Karpas-422 (cell line): ENCODE measurements at regions not wholly inside any gene's neighbourhood (a gene's known extent, or its start where the extent isn't known, plus 50 kb on each side); places are given as distances from the start of the nearest gene placed in this dataset.

Source experiments
- DNase-seq: peaks from one replicate; pipeline ENCODE4 v3.0.0-alpha.2; 2015
- H2AFZ ChIP-seq: fragments of 200-600 bp; sonication (generic); 2 replicates; pipeline ENCODE4 v1.6.1; 2014; ENCODE audit warnings: antibody characterized with exemption, low read length, mixed read lengths
- H3K27ac ChIP-seq: fragments of 200-600 bp; sonication (generic); 2 replicates; pipeline ENCODE4 v1.5.1; 2014; ENCODE audit warnings: mild to moderate bottlenecking, low read length, moderate library complexity
- H3K27me3 ChIP-seq: fragments of 200-600 bp; sonication (generic); 2 replicates; pipeline ENCODE4 v1.6.1; 2014; ENCODE audit warnings: low read length, mixed read lengths
- H3K36me3 ChIP-seq: fragments of 200-600 bp; sonication (generic); 2 replicates; pipeline ENCODE4 v1.6.1; 2014; ENCODE audit warnings: low read length, mixed read lengths; ENCODE audit not compliant: insufficient read depth
- H3K4me1 ChIP-seq: fragments of 200-600 bp; sonication (generic); 2 replicates; pipeline ENCODE4 v1.6.1; 2014; ENCODE audit warnings: mild to moderate bottlenecking, low read length, mixed read lengths
- H3K4me2 ChIP-seq: fragments of 200-600 bp; sonication (generic); 2 replicates; pipeline ENCODE4 v1.6.1; 2014; ENCODE audit warnings: low read length, low read depth, mild to moderate bottlenecking; ENCODE audit not compliant: poor library complexity, severe bottlenecking
- H3K4me3 ChIP-seq: fragments of 200-600 bp; sonication (generic); 2 replicates; pipeline ENCODE4 v1.5.1; 2014; ENCODE audit warnings: mild to moderate bottlenecking, antibody characterized with exemption, low read length, mixed read lengths
- H3K79me2 ChIP-seq: fragments of 200-600 bp; sonication (generic); 2 replicates; pipeline ENCODE4 v1.6.1; 2014; ENCODE audit warnings: mild to moderate bottlenecking, low read length, mixed read lengths
- H3K9ac ChIP-seq: fragments of 200-600 bp; sonication (generic); 2 replicates; pipeline ENCODE4 v1.6.0; 2014; ENCODE audit warnings: low read length
- H3K9me2 ChIP-seq: fragments of 200-600 bp; sonication (generic), shearing (Covaris generic); replicated peaks from 2 replicates; pipeline ENCODE4 v1.6.0; 2014; ENCODE audit warnings: mild to moderate bottlenecking, low read length, moderate library complexity; ENCODE audit not compliant: insufficient read depth
- H3K9me3 ChIP-seq: fragments of 300-700, 200-600 bp; sonication (generic); 2 replicates; pipeline ENCODE4 v1.6.1; 2014; ENCODE audit warnings: low read length, mixed read lengths
- H4K20me1 ChIP-seq: fragments of 200-600 bp; sonication (generic); 2 replicates; pipeline ENCODE4 v1.6.1; 2014; ENCODE audit warnings: mild to moderate bottlenecking, antibody characterized with exemption, low read length, low read depth; ENCODE audit not compliant: insufficient read depth

DNA sequence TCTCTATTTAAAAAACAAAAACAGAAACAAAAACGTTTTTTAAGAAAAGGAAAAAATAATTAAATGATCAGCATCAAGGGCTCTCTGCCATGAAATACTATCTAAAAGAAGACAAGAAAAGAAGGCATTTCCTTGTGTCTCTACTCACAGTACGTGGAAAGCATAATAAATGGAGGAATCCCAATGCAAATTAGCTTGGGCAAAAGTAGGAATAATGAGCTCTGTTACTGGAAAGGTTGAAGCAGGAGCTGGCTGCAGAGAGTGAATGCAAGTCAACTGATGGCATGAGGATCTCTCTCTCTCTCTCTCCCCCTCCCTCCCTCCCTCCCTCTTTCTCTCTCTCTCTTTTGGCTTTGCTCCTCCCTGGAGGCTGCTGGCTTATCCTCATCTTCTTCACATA, 85.9 kb downstream of the TBX3 start:
- Histone ChIP-seq H3K27ac (no peak overlapping the region), H3K36me3 (no peaks in the 10 kb centered on the region)

DNA sequence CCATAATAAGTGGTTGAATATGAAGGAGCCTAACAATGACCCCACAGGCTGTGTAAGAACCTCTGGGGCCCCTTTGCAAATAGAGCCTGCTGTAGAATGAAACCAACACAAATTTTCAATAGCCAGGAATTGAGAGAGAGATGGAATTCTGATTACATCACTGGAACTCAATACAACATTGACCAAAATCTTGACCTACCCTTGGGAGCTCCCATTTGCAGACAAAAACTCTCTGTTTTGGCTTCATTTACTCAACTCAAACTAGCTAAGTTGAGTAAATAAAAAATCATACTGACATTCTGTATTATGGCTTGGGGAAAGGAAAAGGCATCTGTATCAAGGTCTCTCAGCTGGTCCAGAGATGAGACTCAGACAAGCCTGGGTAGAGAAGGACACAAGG, 91.0 kb downstream of the TBX3 start:
- Histone ChIP-seq H3K9ac (no peak overlapping the region), H3K4me1 (no peaks in the 10 kb centered on the region), H3K9me2 (no peaks in the 10 kb centered on the region), H3K79me2 (no peaks in the 10 kb centered on the region), H3K4me3 (no peak overlapping the region), H4K20me1 (no peaks in the 10 kb centered on the region), H3K36me3 (no peaks in the 10 kb centered on the region), H3K4me2 (no peak overlapping the region), H3K27me3 (no peaks in the 10 kb centered on the region), H3K27ac (no peak overlapping the region), H3K9me3 (no peaks in the 10 kb centered on the region), H2AFZ (no peak overlapping the region)
- no peak for DNase-seq

More for the DNA sequence above, 85.9 kb downstream of the TBX3 start:
- no peak overlapping the region for H3K4me2 ChIP-seq
- no peak overlapping the region for H2AFZ ChIP-seq
- no peaks in the 10 kb centered on the region for H4K20me1 ChIP-seq
- no peaks in the 10 kb centered on the region for H3K27me3 ChIP-seq
- DNase-seq, result no peak
- no peak overlapping the region for H3K4me3 ChIP-seq
- no peak overlapping the region for H3K9ac ChIP-seq
- H3K9me3 ChIP-seq, result no peaks in the 10 kb centered on the region
- no peaks in the 10 kb centered on the region for H3K9me2 ChIP-seq
- H3K79me2 ChIP-seq, result no peaks in the 10 kb centered on the region
- H3K4me1 ChIP-seq, result no peaks in the 10 kb centered on the region

DNA sequence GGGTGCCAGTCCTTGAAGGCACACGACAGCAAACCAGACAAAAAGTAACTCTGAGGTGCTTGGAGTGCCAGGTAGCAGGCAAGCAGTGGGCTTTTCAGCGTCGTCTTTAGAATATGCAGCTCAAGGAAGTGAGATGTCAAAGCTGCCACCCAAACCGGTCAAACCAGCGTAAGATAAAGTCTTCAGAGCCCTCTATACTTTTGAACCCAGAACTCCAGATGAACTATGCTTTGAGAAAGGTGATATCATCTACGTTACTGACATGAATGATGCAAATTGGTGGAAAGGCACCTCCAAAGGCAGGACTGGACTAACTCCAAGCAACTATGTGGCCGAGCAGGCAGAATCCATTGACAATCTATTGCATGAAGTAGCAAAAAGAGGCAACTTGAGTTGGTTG, 95.9 kb downstream of the TBX3 start:
- no peaks in the 10 kb centered on the region for H3K27me3 ChIP-seq
- no peaks in the 10 kb centered on the region; the same call in 1 of the 2 replicates for H3K9me2 ChIP-seq
- no peak overlapping the region for H3K4me3 ChIP-seq
- no peak overlapping the region for H3K9ac ChIP-seq
- H4K20me1 ChIP-seq, result no peaks in the 10 kb centered on the region
- no peaks in the 10 kb centered on the region for H3K79me2 ChIP-seq
- H2AFZ ChIP-seq, result no peak overlapping the region
- no peak overlapping the region for H3K27ac ChIP-seq
- no peak for DNase-seq
- no peaks in the 10 kb centered on the region for H3K9me3 ChIP-seq
- H3K4me2 ChIP-seq, result no peak overlapping the region
- H3K4me1 ChIP-seq, result no peaks in the 10 kb centered on the region
- no peaks in the 10 kb centered on the region for H3K36me3 ChIP-seq

DNA sequence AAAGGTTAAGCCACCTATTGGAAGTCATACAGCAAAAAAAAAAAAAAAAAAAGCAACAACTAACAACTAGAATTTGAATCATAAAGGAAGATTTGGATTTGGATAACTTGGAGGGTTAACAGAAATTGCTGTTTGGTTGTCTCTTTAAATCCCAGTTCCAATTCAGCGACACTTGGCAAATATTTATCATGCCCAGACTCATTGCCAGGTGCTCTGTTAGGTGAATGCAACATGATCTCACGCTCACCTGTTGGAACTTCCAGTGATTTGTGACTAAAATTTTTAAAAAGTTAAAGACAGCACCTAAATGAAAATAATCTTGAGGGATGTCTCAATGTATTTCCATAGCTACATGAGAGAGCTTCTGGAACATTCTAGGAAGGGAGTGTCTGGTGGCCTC, 103.7 kb downstream of the TBX3 start:
- Histone ChIP-seq H3K27me3 (no peaks in the 10 kb centered on the region), H3K4me3 (no peak overlapping the region), H2AFZ (no peak overlapping the region), H3K9me2 (no peaks in the 10 kb centered on the region; the same call in 1 of the 2 replicates), H3K9ac (no peak overlapping the region), H4K20me1 (no peaks in the 10 kb centered on the region), H3K9me3 (no peaks in the 10 kb centered on the region), H3K36me3 (no peaks in the 10 kb centered on the region), H3K4me2 (no peak overlapping the region), H3K4me1 (no peaks in the 10 kb centered on the region), H3K79me2 (no peaks in the 10 kb centered on the region), H3K27ac (no peak overlapping the region)
- DNase-seq, result no peak

DNA sequence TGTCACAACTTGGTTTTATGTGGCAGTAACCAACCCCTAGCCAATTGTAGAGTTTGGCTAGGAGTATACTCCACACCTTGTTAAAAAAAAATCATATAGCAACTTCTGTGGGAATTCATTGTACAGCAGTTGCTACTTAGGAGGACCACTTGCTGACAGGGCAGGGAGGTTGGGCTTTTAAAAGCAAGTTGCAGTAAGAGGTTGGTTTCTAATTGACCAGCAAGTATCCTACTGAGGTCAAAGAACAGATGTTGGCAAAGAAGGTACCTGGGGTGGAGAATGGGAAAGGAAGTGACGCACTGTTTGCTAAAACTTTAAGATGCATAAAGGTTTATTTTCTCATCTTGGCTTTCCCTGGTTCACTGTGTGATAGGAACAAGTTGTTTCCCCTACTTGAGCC, 104.6 kb downstream of the TBX3 start:
- Histone ChIP-seq H3K27me3 (no peaks in the 10 kb centered on the region), H3K4me3 (no peak overlapping the region), H3K9me2 (no peaks in the 10 kb centered on the region; the same call in 1 of the 2 replicates), H3K9ac (no peak overlapping the region), H3K79me2 (no peaks in the 10 kb centered on the region), H4K20me1 (no peaks in the 10 kb centered on the region), H3K27ac (no peak overlapping the region), H3K4me2 (no peak overlapping the region), H3K4me1 (no peaks in the 10 kb centered on the region), H2AFZ (no peak overlapping the region), H3K9me3 (no peaks in the 10 kb centered on the region), H3K36me3 (no peaks in the 10 kb centered on the region)
- DNase-seq, result no peak

DNA sequence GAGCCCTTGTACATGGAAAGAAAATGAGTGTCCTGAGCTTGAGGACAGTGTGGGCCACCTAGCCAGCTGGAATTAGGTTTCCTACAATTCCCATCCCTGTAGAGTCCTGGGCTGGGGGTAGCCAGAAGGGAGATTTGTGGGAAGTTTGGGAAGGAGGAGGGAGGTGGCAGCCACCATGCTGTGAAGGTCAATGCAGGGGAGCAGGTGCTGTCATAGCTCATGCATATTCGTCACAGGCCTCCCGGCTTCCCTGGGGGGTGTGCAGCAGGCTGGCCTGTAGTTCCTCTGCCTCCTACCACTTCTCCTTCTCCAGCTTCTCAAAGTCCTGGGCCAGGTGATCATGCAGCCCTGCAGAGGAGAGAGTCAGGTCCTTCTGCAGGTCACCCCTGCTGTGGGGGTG, 121.3 kb downstream of the TBX3 start:
- no peak for DNase-seq
- H3K9me3 ChIP-seq, result no peaks in the 10 kb centered on the region
- no peak overlapping the region for H3K9ac ChIP-seq
- no peak overlapping the region for H3K27ac ChIP-seq
- no peak overlapping the region for H2AFZ ChIP-seq
- H3K4me2 ChIP-seq, result no peak overlapping the region
- no peaks in the 10 kb centered on the region for H3K27me3 ChIP-seq
- no peaks in the 10 kb centered on the region for H3K36me3 ChIP-seq
- no peak overlapping the region for H3K4me3 ChIP-seq
- H3K4me1 ChIP-seq, result no peaks in the 10 kb centered on the region
- no peaks in the 10 kb centered on the region for H3K79me2 ChIP-seq
- no peaks in the 10 kb centered on the region for H4K20me1 ChIP-seq
- no peaks in the 10 kb centered on the region for H3K9me2 ChIP-seq

DNA sequence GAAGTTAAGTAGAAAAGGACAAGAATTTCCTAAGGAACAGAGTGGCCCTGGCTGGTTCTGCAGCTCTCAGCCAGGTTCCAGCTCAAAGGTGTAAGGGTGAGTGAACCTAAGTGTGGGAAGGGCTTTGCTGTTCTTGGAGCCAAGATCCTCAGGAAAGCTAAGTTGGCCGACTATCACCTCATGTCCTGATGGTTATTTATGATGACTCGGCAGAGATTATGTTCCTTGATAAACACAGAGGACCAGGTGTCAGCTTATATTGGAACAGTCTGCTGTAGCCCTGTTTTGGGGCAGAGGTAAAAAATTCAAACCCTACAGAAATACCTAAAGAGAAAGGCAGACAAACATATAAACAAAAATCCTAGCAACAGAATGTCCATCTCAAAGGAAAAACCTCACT, 128.5 kb downstream of the TBX3 start:
- H3K27ac ChIP-seq, result no peak overlapping the region
- DNase-seq, result no peak
- H3K36me3 ChIP-seq, result no peaks in the 10 kb centered on the region
- H3K9me2 ChIP-seq, result no peaks in the 10 kb centered on the region
- H3K9ac ChIP-seq, result no peak overlapping the region
- H3K27me3 ChIP-seq, result no peaks in the 10 kb centered on the region
- no peaks in the 10 kb centered on the region for H3K79me2 ChIP-seq
- H3K4me2 ChIP-seq, result no peak overlapping the region
- H3K4me3 ChIP-seq, result no peak overlapping the region
- H2AFZ ChIP-seq, result no peak overlapping the region
- no peaks in the 10 kb centered on the region for H3K9me3 ChIP-seq
- H3K4me1 ChIP-seq, result no peaks in the 10 kb centered on the region
- no peaks in the 10 kb centered on the region for H4K20me1 ChIP-seq

DNA sequence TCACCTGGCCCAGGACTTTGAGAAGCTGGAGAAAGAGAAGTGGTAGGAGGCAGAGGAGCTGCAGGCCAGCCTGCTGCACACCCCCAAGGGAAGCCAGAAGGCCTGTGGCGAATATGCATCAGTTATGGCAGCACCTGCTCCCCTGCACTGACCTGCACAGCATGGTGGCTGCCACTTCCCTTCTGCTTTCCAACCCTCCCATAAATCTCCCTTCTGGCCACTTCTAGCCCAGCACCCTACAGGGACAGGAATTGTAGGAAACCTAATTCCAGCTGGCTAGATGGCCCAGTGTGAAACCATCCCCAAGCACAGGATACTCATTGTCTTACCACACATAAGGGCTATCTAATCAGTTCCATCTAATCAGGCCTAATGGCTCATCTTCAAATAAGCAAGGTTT, 136.3 kb downstream of the TBX3 start:
- Histone ChIP-seq H3K9me3 (no peaks in the 10 kb centered on the region), H4K20me1 (no peaks in the 10 kb centered on the region), H3K4me1 (no peaks in the 10 kb centered on the region), H3K4me2 (no peak overlapping the region), H3K9ac (no peak overlapping the region), H3K27me3 (no peaks in the 10 kb centered on the region), H3K79me2 (no peaks in the 10 kb centered on the region), H3K4me3 (no peak overlapping the region), H2AFZ (no peak overlapping the region), H3K9me2 (no peaks in the 10 kb centered on the region), H3K36me3 (no peaks in the 10 kb centered on the region), H3K27ac (no peak overlapping the region)
- no peak for DNase-seq

DNA sequence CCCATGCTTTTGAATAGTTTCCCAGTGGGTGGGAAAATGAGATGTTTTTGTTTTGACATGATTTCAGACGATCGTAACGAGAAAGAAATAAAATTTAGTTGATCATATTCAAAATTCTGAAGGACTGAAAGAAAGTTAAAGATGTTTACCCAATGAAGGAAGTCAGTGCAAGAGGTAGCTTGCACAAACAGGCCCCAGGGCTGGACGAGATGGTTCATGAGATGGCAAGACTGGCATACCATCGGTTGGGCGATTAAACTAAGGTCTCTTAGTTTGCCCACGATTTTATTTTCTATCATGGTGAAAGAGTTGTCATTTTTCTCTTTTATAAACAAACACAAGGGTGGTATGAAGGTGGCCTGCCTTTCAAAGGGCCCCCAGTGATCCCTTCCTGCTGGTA, 124.5 kb upstream of the TBX5 start:
- Histone ChIP-seq H3K79me2 (no peaks in the 10 kb centered on the region), H3K4me1 (no peaks in the 10 kb centered on the region), H3K27me3 (0 out of 2 replicates have a peak, but pooled peaks cover 2% of the 10 kb centered on the region), H3K4me2 (no peak overlapping the region), H3K9ac (no peak overlapping the region), H3K36me3 (no peaks in the 10 kb centered on the region), H3K9me2 (no peaks in the 10 kb centered on the region), H3K4me3 (no peak overlapping the region), H3K9me3 (no peaks in the 10 kb centered on the region), H3K27ac (no peak overlapping the region), H2AFZ (no peak overlapping the region), H4K20me1 (no peaks in the 10 kb centered on the region)
- DNase-seq, result no peak
